ENCODE measurements at regions not wholly inside any gene's neighbourhood (a gene's known extent, or its start where the extent isn't known, plus 50 kb on each side); places are given as distances from the start of the nearest gene placed in this dataset.

- TF ChIP-seq EZH2 (IDR thresholded peaks at IDR 0.05; ENCODE audit: insufficient read depth, low read length) (no peak), CTCF (IDR thresholded peaks at IDR 0.05; ENCODE audit: insufficient read depth, low read depth, low read length) (no peak)
- Histone ChIP-seq H4K20me1 (ENCODE audit: insufficient read depth, low read length) (no peaks in the 10 kb centered on the region), H3K4me1 (ENCODE audit: insufficient read depth, low read length) (no peaks in the 10 kb centered on the region), H3K79me2 (ENCODE audit: insufficient read depth, low read length) (no peaks in the 10 kb centered on the region), H3K27me3 (ENCODE audit: insufficient read depth, low read length) (no peaks in the 10 kb centered on the region), H2AFZ (ENCODE audit: low read depth, low read length) (no peak overlapping the region), H3K9ac (ENCODE audit: low read length) (no peak overlapping the region), H3K4me2 (ENCODE audit: low read length) (no peak overlapping the region), H3K9me3 (ENCODE audit: insufficient read depth, low read depth, low read length) (peaks cover 7% of the 10 kb centered on the region), H3K27ac (ENCODE audit: low read depth, low read length) (no peak overlapping the region), H3K36me3 (ENCODE audit: insufficient read depth, low read length) (no peaks in the 10 kb centered on the region), H3K4me3 (ENCODE audit: insufficient read depth, low read depth, low read length) (no peak overlapping the region)
- Mint-ChIP-seq H3K27me3 (ENCODE audit: low read depth, unreplicated experiment) (no peaks in the 10 kb centered on the region), H3K4me1 (ENCODE audit: low read depth, unreplicated experiment) (peaks cover 5% of the 10 kb centered on the region), H3K27ac (ENCODE audit: unreplicated experiment) (no peak overlapping the region), H3K9me3 (ENCODE audit: unreplicated experiment) (peaks cover 12% of the 10 kb centered on the region), H3K36me3 (ENCODE audit: low read depth, unreplicated experiment) (no peaks in the 10 kb centered on the region), H3K4me3 (ENCODE audit: unreplicated experiment) (no peak overlapping the region)
- no peak for FAIRE-seq
- peak; percentile 14 for DNase-seq (ENCODE audit: low read depth)
Observed at GRCh38 chr4:159460371-159460770, 357.5 kb downstream of the RAPGEF2 start.

- H3K4me3 Mint-ChIP-seq (ENCODE audit: unreplicated experiment) = no peak overlapping the region
- FAIRE-seq = no peak
Observed at GRCh38 chr4:159463235-159463634, 360.4 kb downstream of the RAPGEF2 start.

More at GRCh38 chr4:159463235-159463634, 360.4 kb downstream of the RAPGEF2 start:
- Histone ChIP-seq H3K27me3 (ENCODE audit: insufficient read depth, low read length) (no peaks in the 10 kb centered on the region), H3K4me3 (ENCODE audit: insufficient read depth, low read depth, low read length) (no peak overlapping the region), H3K27ac (ENCODE audit: low read depth, low read length) (no peak overlapping the region), H2AFZ (ENCODE audit: low read depth, low read length) (no peak overlapping the region), H3K4me2 (ENCODE audit: low read length) (no peak overlapping the region), H3K9ac (ENCODE audit: low read length) (no peak overlapping the region), H3K79me2 (ENCODE audit: insufficient read depth, low read length) (no peaks in the 10 kb centered on the region), H4K20me1 (ENCODE audit: insufficient read depth, low read length) (no peaks in the 10 kb centered on the region), H3K4me1 (ENCODE audit: insufficient read depth, low read length) (no peaks in the 10 kb centered on the region), H3K36me3 (ENCODE audit: insufficient read depth, low read length) (no peaks in the 10 kb centered on the region), H3K9me3 (ENCODE audit: insufficient read depth, low read depth, low read length) (peaks cover 7% of the 10 kb centered on the region)
- Mint-ChIP-seq H3K36me3 (ENCODE audit: low read depth, unreplicated experiment) (no peaks in the 10 kb centered on the region), H3K27ac (ENCODE audit: unreplicated experiment) (no peak overlapping the region), H3K27me3 (ENCODE audit: low read depth, unreplicated experiment) (no peaks in the 10 kb centered on the region), H3K4me1 (ENCODE audit: low read depth, unreplicated experiment) (peaks cover 5% of the 10 kb centered on the region), H3K9me3 (ENCODE audit: unreplicated experiment) (peaks cover 12% of the 10 kb centered on the region)
- DNase-seq (ENCODE audit: low read depth) = no peak
- TF ChIP-seq EZH2 (IDR thresholded peaks at IDR 0.05; ENCODE audit: insufficient read depth, low read length) (no peak), CTCF (IDR thresholded peaks at IDR 0.05; ENCODE audit: insufficient read depth, low read depth, low read length) (no peak)
